Smooth muscle cell (in vitro differentiated cells): ENCODE measurements at regions not wholly inside any gene's neighbourhood (a gene's known extent, or its start where the extent isn't known, plus 50 kb on each side); places are given as distances from the start of the nearest gene placed in this dataset.

ENCODE experiments used
- DNase-seq: peaks from one replicate; lab custom pipeline; 2025; ENCODE audit not compliant: unreplicated experiment; lab: John Stamatoyannopoulos, UW
- H2AFZ ChIP-seq: fragments of 200-600 bp; sonication (generic); 2 replicates; pipeline ENCODE4 v1.6.0; 2016; ENCODE audit warnings: antibody characterized with exemption, low read depth, mild to moderate bottlenecking
- H3F3A ChIP-seq: fragments of 200-600 bp; sonication (generic); 2 replicates; pipeline ENCODE4 v1.6.0; 2017; ENCODE audit warnings: antibody characterized with exemption, low read depth
- H3K27ac ChIP-seq: fragments of 200-600 bp; sonication (generic); 2 replicates; pipeline ENCODE4 v1.5.1; 2016; ENCODE audit warnings: low read depth, mild to moderate bottlenecking
- H3K27me3 ChIP-seq: fragments of 200-600 bp; sonication (generic); 2 replicates; pipeline ENCODE4 v1.6.1; 2016; ENCODE audit warnings: low read depth, mild to moderate bottlenecking
- H3K36me3 ChIP-seq: fragments of 200-600 bp; sonication (generic); 2 replicates; pipeline ENCODE4 v1.5.1; 2016; ENCODE audit warnings: low read depth
- H3K4me1 ChIP-seq: fragments of 200-600 bp; sonication (generic); 2 replicates; pipeline ENCODE4 v1.5.1; 2016; ENCODE audit warnings: low read depth
- H3K4me2 ChIP-seq: fragments of 200-600 bp; sonication (generic); 2 replicates; pipeline ENCODE4 v1.6.0; 2016; ENCODE audit warnings: mild to moderate bottlenecking
- H3K4me3 ChIP-seq: fragments of 200-600 bp; sonication (generic); 2 replicates; pipeline ENCODE4 v1.5.1; 2016; ENCODE audit warnings: mild to moderate bottlenecking
- H3K79me2 ChIP-seq: fragments of 200-600 bp; sonication (generic); 2 replicates; pipeline ENCODE4 v1.6.0; 2016; ENCODE audit warnings: low read depth, mild to moderate bottlenecking
- H3K9ac ChIP-seq: fragments of 200-600 bp; sonication (generic); 2 replicates; pipeline ENCODE4 v1.6.0; 2016; ENCODE audit warnings: low read depth
- H3K9me3 ChIP-seq: fragments of 200-600 bp; sonication (generic); replicated peaks from 2 replicates; pipeline ENCODE4 v1.5.1; 2016; ENCODE audit warnings: low read depth
- H4K20me1 ChIP-seq: fragments of 200-600 bp; sonication (generic); 2 replicates; pipeline ENCODE4 v1.6.0; 2016; ENCODE audit warnings: low read depth
- CTCF ChIP-seq: fragments of 200-600 bp; sonication (generic); IDR thresholded peaks from 2 replicates; pipeline ENCODE4 v1.5.1; 2017; ENCODE audit warnings: borderline replicate concordance, mild to moderate bottlenecking, antibody characterized with exemption; ENCODE audit not compliant: insufficient read depth, poor library complexity, severe bottlenecking
- WGBS: methylation state at CpG from one replicate; pipeline ENCODE4 v1.1.7; 2016; ENCODE audit warnings: low lambda C conversion rate; 5-methylcytosine and 5-hydroxymethylcytosine counted together

GRCh38 chr6:74927299-74927698 is 278.6 kb downstream of the COL12A1 start:
- no peak overlapping the region for H3K9ac ChIP-seq
- H3K27ac ChIP-seq: no peak overlapping the region
- H3K79me2 ChIP-seq: no peaks in the 10 kb centered on the region
- H4K20me1 ChIP-seq: no peaks in the 10 kb centered on the region
- H3K4me1 ChIP-seq: no peaks in the 10 kb centered on the region
- H3F3A ChIP-seq: no peaks in the 10 kb centered on the region
- no peak overlapping the region for H3K4me2 ChIP-seq
- no peak for DNase-seq
- H3K4me3 ChIP-seq: no peak overlapping the region
- no peaks in the 10 kb centered on the region for H3K36me3 ChIP-seq
- H2AFZ ChIP-seq: no peak overlapping the region
- WGBS: 88% methylated on average over 3 of the region's 3 CpGs
- no peaks in the 10 kb centered on the region for H3K9me3 ChIP-seq
- TF ChIP-seq CTCF: no peak
- H3K27me3 ChIP-seq: no peaks in the 10 kb centered on the region

DNA sequence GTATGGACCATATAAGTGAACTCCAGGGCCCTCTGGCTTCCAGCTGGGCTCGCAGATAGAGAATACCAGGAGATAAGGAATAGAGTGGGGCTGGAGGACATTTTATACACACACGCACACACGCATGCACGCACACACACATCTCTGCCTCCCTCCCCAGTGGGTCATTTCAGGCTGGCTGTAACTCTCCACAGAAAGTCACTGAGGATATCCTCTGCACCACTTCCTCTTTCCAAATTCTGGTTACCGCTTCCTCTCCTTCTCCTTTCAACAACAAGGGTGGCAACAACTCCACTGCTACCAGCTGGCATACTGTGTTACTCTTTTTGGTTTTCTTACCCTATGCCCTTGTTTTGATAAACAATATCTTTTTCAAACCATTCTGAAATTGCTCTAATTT is 280.2 kb downstream of the COL12A1 start:
- no peaks in the 10 kb centered on the region for H3K27me3 ChIP-seq
- TF ChIP-seq CTCF: no peak
- H3K36me3 ChIP-seq: no peaks in the 10 kb centered on the region
- no peak overlapping the region for H2AFZ ChIP-seq
- no peaks in the 10 kb centered on the region for H4K20me1 ChIP-seq
- DNase-seq: no peak
- H3K79me2 ChIP-seq: no peaks in the 10 kb centered on the region
- no peaks in the 10 kb centered on the region for H3K9me3 ChIP-seq
- no peak overlapping the region for H3K9ac ChIP-seq
- H3F3A ChIP-seq: no peaks in the 10 kb centered on the region
- WGBS: 91% methylated on average over 5 of the region's 5 CpGs
- H3K4me1 ChIP-seq: no peaks in the 10 kb centered on the region
- no peak overlapping the region for H3K4me3 ChIP-seq
- no peak overlapping the region for H3K27ac ChIP-seq
- H3K4me2 ChIP-seq: no peak overlapping the region

DNA sequence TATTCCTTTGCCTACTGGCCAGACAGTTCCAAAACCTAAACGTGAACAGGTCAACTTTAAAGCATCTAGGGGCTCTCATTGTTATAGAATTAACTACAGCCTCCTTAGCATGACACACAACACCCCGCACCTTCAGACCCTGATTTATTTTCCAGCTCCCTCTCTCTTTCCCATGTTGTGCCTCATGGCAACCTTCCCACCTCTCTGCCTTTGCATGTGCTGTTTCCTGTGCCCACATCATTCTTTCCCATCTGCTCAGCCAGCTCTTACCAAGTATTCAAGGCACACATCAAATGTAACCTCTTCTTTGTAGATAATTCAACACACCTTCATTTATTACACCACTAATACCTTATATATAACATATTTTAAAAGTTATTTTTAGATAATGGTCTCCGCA is 291.0 kb downstream of the COL12A1 start:
- H3K9me3 ChIP-seq: no peaks in the 10 kb centered on the region
- H3K4me1 ChIP-seq: no peaks in the 10 kb centered on the region
- H2AFZ ChIP-seq: no peak overlapping the region
- no peak overlapping the region for H3K9ac ChIP-seq
- H4K20me1 ChIP-seq: no peaks in the 10 kb centered on the region
- no peak overlapping the region for H3K27ac ChIP-seq
- 94% methylated on average over 3 of the region's 3 CpGs for WGBS
- H3K4me2 ChIP-seq: no peak overlapping the region
- H3K27me3 ChIP-seq: peaks cover 16% of the 10 kb centered on the region
- no peak overlapping the region for H3K4me3 ChIP-seq
- DNase-seq: no peak
- no peaks in the 10 kb centered on the region for H3K79me2 ChIP-seq
- no peaks in the 10 kb centered on the region for H3K36me3 ChIP-seq
- no peaks in the 10 kb centered on the region for H3F3A ChIP-seq
- no peak for TF ChIP-seq CTCF

DNA sequence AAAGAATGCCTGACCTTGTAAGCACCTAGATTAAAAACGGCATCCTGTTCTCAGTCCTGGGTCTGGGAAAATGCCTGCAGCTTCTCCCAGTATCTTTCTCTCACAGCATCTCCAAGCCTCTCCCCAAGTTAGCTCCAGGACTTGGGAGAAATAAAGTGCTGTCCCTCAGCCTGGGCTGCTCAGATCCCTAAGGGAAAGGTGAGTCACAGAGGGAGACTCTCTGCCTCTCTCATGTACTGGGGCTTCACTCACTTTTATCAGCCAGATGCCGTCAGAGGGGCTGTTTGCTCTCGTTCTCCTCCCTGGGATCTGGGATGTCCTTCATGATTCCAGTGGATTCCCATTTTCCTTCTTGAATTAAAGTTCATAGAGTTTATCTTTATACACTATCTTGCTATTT is 293.6 kb downstream of the COL12A1 start:
- no peak for DNase-seq
- H3K79me2 ChIP-seq: no peaks in the 10 kb centered on the region
- H3K9ac ChIP-seq: no peak overlapping the region
- H3K4me1 ChIP-seq: no peaks in the 10 kb centered on the region
- no peak overlapping the region for H2AFZ ChIP-seq
- H3K27me3 ChIP-seq: peaks cover 16% of the 10 kb centered on the region
- H3K4me2 ChIP-seq: no peak overlapping the region
- H3F3A ChIP-seq: no peaks in the 10 kb centered on the region
- H3K27ac ChIP-seq: no peak overlapping the region
- H3K36me3 ChIP-seq: no peaks in the 10 kb centered on the region
- WGBS: 52% methylated on average over 3 of the region's 3 CpGs
- no peak for TF ChIP-seq CTCF
- H3K9me3 ChIP-seq: no peaks in the 10 kb centered on the region
- no peaks in the 10 kb centered on the region for H4K20me1 ChIP-seq
- H3K4me3 ChIP-seq: no peak overlapping the region
